ENCODE measurements at regions not wholly inside any gene's neighbourhood (a gene's known extent, or its start where the extent isn't known, plus 50 kb on each side); places are given as distances from the start of the nearest gene placed in this dataset.

- TF ChIP-seq, protein P1, sequence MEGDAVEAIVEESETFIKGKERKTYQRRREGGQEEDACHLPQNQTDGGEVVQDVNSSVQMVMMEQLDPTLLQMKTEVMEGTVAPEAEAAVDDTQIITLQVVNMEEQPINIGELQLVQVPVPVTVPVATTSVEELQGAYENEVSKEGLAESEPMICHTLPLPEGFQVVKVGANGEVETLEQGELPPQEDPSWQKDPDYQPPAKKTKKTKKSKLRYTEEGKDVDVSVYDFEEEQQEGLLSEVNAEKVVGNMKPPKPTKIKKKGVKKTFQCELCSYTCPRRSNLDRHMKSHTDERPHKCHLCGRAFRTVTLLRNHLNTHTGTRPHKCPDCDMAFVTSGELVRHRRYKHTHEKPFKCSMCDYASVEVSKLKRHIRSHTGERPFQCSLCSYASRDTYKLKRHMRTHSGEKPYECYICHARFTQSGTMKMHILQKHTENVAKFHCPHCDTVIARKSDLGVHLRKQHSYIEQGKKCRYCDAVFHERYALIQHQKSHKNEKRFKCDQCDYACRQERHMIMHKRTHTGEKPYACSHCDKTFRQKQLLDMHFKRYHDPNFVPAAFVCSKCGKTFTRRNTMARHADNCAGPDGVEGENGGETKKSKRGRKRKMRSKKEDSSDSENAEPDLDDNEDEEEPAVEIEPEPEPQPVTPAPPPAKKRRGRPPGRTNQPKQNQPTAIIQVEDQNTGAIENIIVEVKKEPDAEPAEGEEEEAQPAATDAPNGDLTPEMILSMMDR (IDR thresholded peaks at IDR 0.05), result no peak
- POLR2A ChIA-PET, result no interaction called here
- CTCF ChIA-PET, result no interaction called here
- no peak overlapping the region for H3K27ac ChIP-seq (ENCODE audit: low read depth in 1 of 2, low read length in 2 of 2)
- Mint-ChIP-seq H3K27me3 (no peaks in the 10 kb centered on the region), H3K9me3 (no peaks in the 10 kb centered on the region), H3K4me1 (ENCODE audit: low read depth) (no peaks in the 10 kb centered on the region), H3K36me3 (ENCODE audit: low read depth) (no peaks in the 10 kb centered on the region), H3K4me3 (no peak overlapping the region), H3K27ac (no peak overlapping the region)
- H3K36me3 ChIP-seq (ENCODE audit: insufficient read depth, low read length), result no peaks in the 10 kb centered on the region
- no peak for DNase-seq
- no peak for ATAC-seq (ENCODE audit: poor library complexity)
- intact Hi-C loops (cut with DNase I, micrococcal nuclease), result no loop called here
- H3K27me3 ChIP-seq (ENCODE audit: control insufficient read depth in 1 of 2, insufficient read depth in 2 of 2, low read length in 2 of 2), result no peaks in the 10 kb centered on the region
- no peaks in the 10 kb centered on the region for H3K4me1 ChIP-seq (ENCODE audit: insufficient read depth, low read length)
- H3K9me3 ChIP-seq (ENCODE audit: control insufficient read depth in 1 of 2, insufficient read depth in 1 of 2, low read length in 2 of 2), result peaks cover 0 to 15% of the 10 kb centered on the region in 2 experiments
- no peak overlapping the region for H3K4me3 ChIP-seq (ENCODE audit: low read length)
These were observed 252.3 kb downstream of the HAUS1 start for GRCh38 chr18:46356278-46357033.

- Mint-ChIP-seq H3K27me3 (no peaks in the 10 kb centered on the region), H3K36me3 (ENCODE audit: low read depth) (no peaks in the 10 kb centered on the region), H3K27ac (no peak overlapping the region), H3K4me1 (ENCODE audit: low read depth) (no peaks in the 10 kb centered on the region), H3K9me3 (no peaks in the 10 kb centered on the region), H3K4me3 (no peak overlapping the region)
- intact Hi-C loops (cut with DNase I, micrococcal nuclease), result no loop called here
- Histone ChIP-seq H3K36me3 (ENCODE audit: insufficient read depth, low read length) (no peaks in the 10 kb centered on the region), H3K4me3 (ENCODE audit: low read length) (no peak overlapping the region), H3K27me3 (ENCODE audit: control insufficient read depth in 1 of 2, insufficient read depth in 2 of 2, low read length in 2 of 2) (no peaks in the 10 kb centered on the region), H3K27ac (ENCODE audit: low read depth in 1 of 2, low read length in 2 of 2) (no peak overlapping the region), H3K9me3 (ENCODE audit: control insufficient read depth in 1 of 2, insufficient read depth in 1 of 2, low read length in 2 of 2) (peaks cover 0 to 15% of the 10 kb centered on the region in 2 experiments), H3K4me1 (ENCODE audit: insufficient read depth, low read length) (no peaks in the 10 kb centered on the region)
- POLR2A ChIA-PET, result no interaction called here
- TF ChIP-seq, protein P1 (IDR thresholded peaks at IDR 0.05), result no peak
- DNase-seq (no peak), ATAC-seq (ENCODE audit: poor library complexity) (no peak)
- CTCF ChIA-PET, result no interaction called here
These were observed 256.0 kb downstream of the HAUS1 start for GRCh38 chr18:46360102-46360699.

DNA sequence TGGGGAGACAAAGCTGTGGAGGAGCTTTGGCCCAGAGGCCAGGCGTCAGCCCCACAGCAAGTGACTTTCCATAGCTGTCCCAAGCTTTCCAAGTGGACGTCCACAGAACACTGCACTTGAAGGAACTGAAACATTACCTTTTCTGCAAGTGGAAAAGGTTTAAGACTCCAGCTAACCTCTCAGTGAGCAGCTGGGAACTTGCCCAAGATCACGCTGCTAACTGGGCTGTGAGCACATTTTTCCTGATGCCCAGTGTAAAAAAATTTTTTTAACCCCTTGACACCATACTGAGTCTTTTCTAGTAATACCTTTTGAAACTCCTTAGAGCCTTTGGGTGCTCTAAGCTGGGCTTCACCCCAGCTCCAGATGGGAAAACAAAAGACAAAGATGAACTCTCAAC, 256.7 kb downstream of the HAUS1 start:
- CTCF ChIA-PET, result no interaction called here
- intact Hi-C loops (cut with DNase I, micrococcal nuclease), result no loop called here
- H3K4me3 ChIP-seq (ENCODE audit: low read length), result no peak overlapping the region
- H3K36me3 ChIP-seq (ENCODE audit: insufficient read depth, low read length), result no peaks in the 10 kb centered on the region
- no peak overlapping the region for H3K27ac Mint-ChIP-seq
- H3K4me1 Mint-ChIP-seq (ENCODE audit: low read depth), result no peaks in the 10 kb centered on the region
- TF ChIP-seq, protein P1 (IDR thresholded peaks at IDR 0.05), result no peak
- POLR2A ChIA-PET, result no interaction called here
- ATAC-seq (ENCODE audit: poor library complexity) (no peak), DNase-seq (no peak)
- no peak overlapping the region for H3K4me3 Mint-ChIP-seq
- peaks cover 0 to 12% of the 10 kb centered on the region in 2 experiments for H3K9me3 ChIP-seq (ENCODE audit: control insufficient read depth in 1 of 2, insufficient read depth in 1 of 2, low read length in 2 of 2)
- no peaks in the 10 kb centered on the region for H3K4me1 ChIP-seq (ENCODE audit: insufficient read depth, low read length)
- no peak overlapping the region for H3K27ac ChIP-seq (ENCODE audit: low read depth in 1 of 2, low read length in 2 of 2)
- H3K27me3 ChIP-seq (ENCODE audit: control insufficient read depth in 1 of 2, insufficient read depth in 2 of 2, low read length in 2 of 2), result no peaks in the 10 kb centered on the region
- no peaks in the 10 kb centered on the region for H3K36me3 Mint-ChIP-seq (ENCODE audit: low read depth)
- no peaks in the 10 kb centered on the region for H3K9me3 Mint-ChIP-seq
- no peaks in the 10 kb centered on the region for H3K27me3 Mint-ChIP-seq

Measured in CD4-positive, alpha-beta T cell (primary cell).